Pulmonary artery endothelial cell (primary cell): ENCODE measurements at regions not wholly inside any gene's neighbourhood (a gene's known extent, or its start where the extent isn't known, plus 50 kb on each side); places are given as distances from the start of the nearest gene placed in this dataset.

ENCODE experiments used
- DNase-seq: peaks from one replicate; pipeline ENCODE4 v3.0.0-alpha.2; 2011; ENCODE audit warnings: low read depth, low spot score

- no peak for DNase-seq
Observed at GRCh38 chr3:194987571-194988494, 283.1 kb downstream of the XXYLT1 start.

GRCh38 chr3:194988495-194989165 lies 282.3 kb downstream of the XXYLT1 start:
- no peak for DNase-seq

- no peak for DNase-seq
Observed at GRCh38 chr3:194989241-194989640, 281.7 kb downstream of the XXYLT1 start.

GRCh38 chr3:194990454-194991337 lies 280.3 kb downstream of the XXYLT1 start:
- DNase-seq = no peak

GRCh38 chr3:194991338-194991654 lies 279.7 kb downstream of the XXYLT1 start:
- DNase-seq = no peak

- no peak for DNase-seq
Observed at GRCh38 chr3:194993896-194994295, 277.1 kb downstream of the XXYLT1 start.

GRCh38 chr3:194994551-194994981 lies 276.4 kb downstream of the XXYLT1 start:
- no peak for DNase-seq

GRCh38 chr3:194995334-194995733 lies 275.6 kb downstream of the XXYLT1 start:
- DNase-seq = no peak

- no peak for DNase-seq
Observed at GRCh38 chr3:194995922-194996321, 275.0 kb downstream of the XXYLT1 start.

- no peak for DNase-seq
Observed at GRCh38 chr3:194996746-194997145, 274.2 kb downstream of the XXYLT1 start.

- DNase-seq = no peak
Observed at GRCh38 chr3:194998417-194998816, 272.5 kb downstream of the XXYLT1 start.

- DNase-seq = no peak
Observed at GRCh38 chr3:194998948-194999347, 272.0 kb downstream of the XXYLT1 start.

- no peak for DNase-seq
Observed at GRCh38 chr3:194999491-194999890, 271.5 kb downstream of the XXYLT1 start.

- no peak for DNase-seq
Observed at GRCh38 chr3:195001261-195001660, 269.7 kb downstream of the XXYLT1 start.

- DNase-seq = no peak
Observed at GRCh38 chr3:195001961-195002861, 268.7 kb downstream of the XXYLT1 start.

- no peak for DNase-seq
Observed at GRCh38 chr3:195003006-195003892, 267.7 kb downstream of the XXYLT1 start.

GRCh38 chr3:195003893-195004289 lies 267.1 kb downstream of the XXYLT1 start:
- DNase-seq = no peak

GRCh38 chr3:195004512-195005250 lies 266.3 kb downstream of the XXYLT1 start:
- DNase-seq = no peak

GRCh38 chr3:195005251-195005620 lies 265.7 kb downstream of the XXYLT1 start:
- no peak for DNase-seq
